Ovary (tissue), 3 donors: ENCODE measurements at regions not wholly inside any gene's neighbourhood (a gene's known extent, or its start where the extent isn't known, plus 50 kb on each side); places are given as distances from the start of the nearest gene placed in this dataset.

Experiments used
- CTCF ChIP-seq, 3 donors: fragments of 450-650 bp in 2 of 3; fragments of 200-600 bp in 1 of 3; IDR thresholded peaks; one replicate each; pipeline versions ENCODE4 v1.5.1 to v1.8.0; 2016 to 2022; ENCODE audit warnings: antibody characterized with exemption in 3 of 3, mild to moderate bottlenecking in 1 of 3
- EP300 ChIP-seq: sonication (generic); formaldehyde crosslinking; IDR thresholded peaks from one replicate; pipeline ENCODE4 v1.6.1; 2017; ENCODE audit warnings: antibody characterized with exemption
- POLR2A ChIP-seq: fragments of 450-650 bp; IDR thresholded peaks from one replicate; pipeline ENCODE4 v1.6.1; 2017; ENCODE audit warnings: antibody characterized with exemption, mild to moderate bottlenecking, moderate library complexity
- donor health status: DM: no; HTN: no; CAD: no.

GRCh38 chr20:18992418-18992817 lies 178.8 kb downstream of the SCP2D1 start:
- TF ChIP-seq CTCF (IDR thresholded peaks at IDR 0.05) (no peak), EP300 (no peak), POLR2A (no peak)
